ENCODE measurements at regions not wholly inside any gene's neighbourhood (a gene's known extent, or its start where the extent isn't known, plus 50 kb on each side); places are given as distances from the start of the nearest gene placed in this dataset.

DNA sequence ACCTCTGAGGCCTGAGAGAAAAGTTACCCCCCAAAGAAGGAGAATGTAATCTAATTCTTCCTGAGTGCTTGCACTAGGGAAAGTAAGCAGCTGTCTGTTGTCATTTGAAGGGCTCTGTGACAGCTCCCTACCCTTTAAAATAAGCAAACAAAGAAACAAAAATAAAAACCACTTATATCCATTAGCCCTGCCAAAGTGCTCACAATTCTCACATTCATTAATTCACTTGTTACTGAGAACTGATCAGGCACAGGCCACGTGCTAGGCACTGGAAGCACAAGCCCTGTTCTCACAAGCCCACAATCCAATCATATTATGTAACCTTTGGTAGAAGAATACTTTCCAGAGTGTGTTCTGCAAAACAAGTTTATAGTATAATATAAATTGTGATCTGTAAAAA lies 199.4 kb downstream of the ZC3H11B start:
- no peak for TF ChIP-seq POLR2A (IDR thresholded peaks at IDR 0.05)
- TF ChIP-seq, protein P1, sequence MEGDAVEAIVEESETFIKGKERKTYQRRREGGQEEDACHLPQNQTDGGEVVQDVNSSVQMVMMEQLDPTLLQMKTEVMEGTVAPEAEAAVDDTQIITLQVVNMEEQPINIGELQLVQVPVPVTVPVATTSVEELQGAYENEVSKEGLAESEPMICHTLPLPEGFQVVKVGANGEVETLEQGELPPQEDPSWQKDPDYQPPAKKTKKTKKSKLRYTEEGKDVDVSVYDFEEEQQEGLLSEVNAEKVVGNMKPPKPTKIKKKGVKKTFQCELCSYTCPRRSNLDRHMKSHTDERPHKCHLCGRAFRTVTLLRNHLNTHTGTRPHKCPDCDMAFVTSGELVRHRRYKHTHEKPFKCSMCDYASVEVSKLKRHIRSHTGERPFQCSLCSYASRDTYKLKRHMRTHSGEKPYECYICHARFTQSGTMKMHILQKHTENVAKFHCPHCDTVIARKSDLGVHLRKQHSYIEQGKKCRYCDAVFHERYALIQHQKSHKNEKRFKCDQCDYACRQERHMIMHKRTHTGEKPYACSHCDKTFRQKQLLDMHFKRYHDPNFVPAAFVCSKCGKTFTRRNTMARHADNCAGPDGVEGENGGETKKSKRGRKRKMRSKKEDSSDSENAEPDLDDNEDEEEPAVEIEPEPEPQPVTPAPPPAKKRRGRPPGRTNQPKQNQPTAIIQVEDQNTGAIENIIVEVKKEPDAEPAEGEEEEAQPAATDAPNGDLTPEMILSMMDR (IDR thresholded peaks at IDR 0.05) = no peak
